Osteoblast (primary cell): ENCODE measurements at regions not wholly inside any gene's neighbourhood (a gene's known extent, or its start where the extent isn't known, plus 50 kb on each side); places are given as distances from the start of the nearest gene placed in this dataset.

ENCODE experiments used
- DNase-seq: peaks from one replicate; pipeline ENCODE4 v3.0.0; 2011; ENCODE audit warnings: low spot score, mixed read lengths; ENCODE audit not compliant: insufficient read length; ENCODE audit errors: missing footprints
- H2AFZ ChIP-seq: 2 replicates; pipeline ENCODE4 v1.6.0; 2011; ENCODE audit warnings: mild to moderate bottlenecking, low read length
- H3K27ac ChIP-seq: 2 replicates; pipeline ENCODE4 v1.5.1; 2011; ENCODE audit warnings: mild to moderate bottlenecking, low read depth, low read length, moderate library complexity
- H3K27me3 ChIP-seq: 2 replicates; pipeline ENCODE4 v1.6.0; 2012; ENCODE audit warnings: mild to moderate bottlenecking, control low read depth, inconsistent platforms, low read length, moderate library complexity; ENCODE audit not compliant: insufficient read depth
- H3K36me3 ChIP-seq: 2 replicates; pipeline ENCODE4 v1.5.1; 2011; ENCODE audit warnings: mild to moderate bottlenecking, low read length, control low read depth, moderate library complexity; ENCODE audit not compliant: insufficient read depth
- H3K4me1 ChIP-seq: 2 replicates; pipeline ENCODE4 v1.5.1; 2011; ENCODE audit warnings: mild to moderate bottlenecking, low read length, control low read depth, moderate library complexity; ENCODE audit not compliant: insufficient read depth
- H3K4me2 ChIP-seq: 2 replicates; pipeline ENCODE4 v1.6.0; 2011; ENCODE audit warnings: mild to moderate bottlenecking, low read length; ENCODE audit not compliant: insufficient read depth
- H3K4me3 ChIP-seq: fragments of 200-600 bp; sonication (generic); 3 replicates; pipeline ENCODE4 v1.5.1; 2012; ENCODE audit warnings: mild to moderate bottlenecking, low read length, inconsistent platforms; ENCODE audit not compliant: insufficient read depth
- H3K79me2 ChIP-seq: 2 replicates; pipeline ENCODE4 v1.6.0; 2012; ENCODE audit warnings: mild to moderate bottlenecking, low read length, control low read depth, inconsistent platforms; ENCODE audit not compliant: insufficient read depth
- H3K9me3 ChIP-seq: 2 replicates; pipeline ENCODE4 v1.5.1; 2011; ENCODE audit warnings: low read depth, low read length, control low read depth
- H4K20me1 ChIP-seq: 2 replicates; pipeline ENCODE4 v1.6.0; 2012; ENCODE audit warnings: mild to moderate bottlenecking, low read length, control low read depth; ENCODE audit not compliant: insufficient read depth
- TF ChIP-seq, protein P1 (sequence below): IDR thresholded peaks from 2 replicates; pipeline ENCODE4 v1.5.1; 2011; ENCODE audit warnings: mild to moderate bottlenecking, low read depth, low read length, moderate library complexity; ENCODE audit errors: extremely low read depth

DNA sequence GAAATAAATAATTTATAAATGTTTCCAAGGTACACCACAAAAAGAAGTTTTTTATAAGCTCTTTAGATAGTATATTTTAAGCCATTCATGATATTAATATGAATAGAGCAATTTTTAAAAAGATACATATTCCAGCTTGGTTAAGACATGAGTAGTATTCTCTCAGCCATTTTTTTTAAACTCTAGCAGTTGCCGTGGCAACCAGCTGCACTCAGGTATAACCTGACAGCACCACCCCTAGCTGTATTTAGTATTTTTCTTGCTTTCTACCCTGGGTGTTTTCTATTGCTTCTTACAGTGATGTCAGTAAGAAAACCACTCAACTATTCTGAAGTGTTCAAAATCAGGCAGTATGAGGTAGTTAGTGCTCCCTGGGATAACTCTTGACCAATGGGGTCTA is 496.3 kb upstream of the CNTN3 start:
- no peaks in the 10 kb centered on the region for H3K36me3 ChIP-seq
- no peaks in the 10 kb centered on the region for H3K79me2 ChIP-seq
- no peak overlapping the region for H3K27ac ChIP-seq
- no peak overlapping the region for H3K4me2 ChIP-seq
- H3K9me3 ChIP-seq: no peaks in the 10 kb centered on the region
- H4K20me1 ChIP-seq: no peaks in the 10 kb centered on the region
- no peaks in the 10 kb centered on the region for H3K27me3 ChIP-seq
- H3K4me3 ChIP-seq: no peak overlapping the region
- no peaks in the 10 kb centered on the region for H3K4me1 ChIP-seq
- H2AFZ ChIP-seq: no peak overlapping the region
- no peak for DNase-seq
- TF ChIP-seq, protein P1, sequence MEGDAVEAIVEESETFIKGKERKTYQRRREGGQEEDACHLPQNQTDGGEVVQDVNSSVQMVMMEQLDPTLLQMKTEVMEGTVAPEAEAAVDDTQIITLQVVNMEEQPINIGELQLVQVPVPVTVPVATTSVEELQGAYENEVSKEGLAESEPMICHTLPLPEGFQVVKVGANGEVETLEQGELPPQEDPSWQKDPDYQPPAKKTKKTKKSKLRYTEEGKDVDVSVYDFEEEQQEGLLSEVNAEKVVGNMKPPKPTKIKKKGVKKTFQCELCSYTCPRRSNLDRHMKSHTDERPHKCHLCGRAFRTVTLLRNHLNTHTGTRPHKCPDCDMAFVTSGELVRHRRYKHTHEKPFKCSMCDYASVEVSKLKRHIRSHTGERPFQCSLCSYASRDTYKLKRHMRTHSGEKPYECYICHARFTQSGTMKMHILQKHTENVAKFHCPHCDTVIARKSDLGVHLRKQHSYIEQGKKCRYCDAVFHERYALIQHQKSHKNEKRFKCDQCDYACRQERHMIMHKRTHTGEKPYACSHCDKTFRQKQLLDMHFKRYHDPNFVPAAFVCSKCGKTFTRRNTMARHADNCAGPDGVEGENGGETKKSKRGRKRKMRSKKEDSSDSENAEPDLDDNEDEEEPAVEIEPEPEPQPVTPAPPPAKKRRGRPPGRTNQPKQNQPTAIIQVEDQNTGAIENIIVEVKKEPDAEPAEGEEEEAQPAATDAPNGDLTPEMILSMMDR: no peak

DNA sequence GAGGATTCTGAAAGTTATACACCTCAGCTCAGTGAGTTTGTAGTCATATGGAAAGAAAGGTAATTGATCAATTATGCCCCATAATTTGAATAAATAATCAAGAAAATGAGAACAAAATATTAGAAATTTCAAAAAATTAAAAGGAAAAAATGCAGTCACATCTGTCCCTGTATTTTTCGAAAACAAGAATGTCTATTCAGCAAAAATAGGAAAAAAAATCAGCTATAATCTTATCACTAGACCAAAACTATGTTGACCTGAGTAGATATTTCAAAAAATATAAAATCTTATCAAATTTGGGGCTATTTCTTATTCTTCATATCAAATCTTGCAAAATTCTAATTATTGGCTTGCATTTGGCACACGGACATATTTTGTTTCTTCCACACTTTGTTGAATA is 501.2 kb upstream of the CNTN3 start:
- DNase-seq: no peak
- TF ChIP-seq, protein P1: no peak
- Histone ChIP-seq H3K79me2 (no peaks in the 10 kb centered on the region), H3K4me2 (no peak overlapping the region), H3K4me3 (no peak overlapping the region), H3K4me1 (no peaks in the 10 kb centered on the region), H3K36me3 (no peaks in the 10 kb centered on the region), H4K20me1 (no peaks in the 10 kb centered on the region), H3K27me3 (no peaks in the 10 kb centered on the region), H3K9me3 (no peaks in the 10 kb centered on the region), H2AFZ (no peak overlapping the region), H3K27ac (no peak overlapping the region)

DNA sequence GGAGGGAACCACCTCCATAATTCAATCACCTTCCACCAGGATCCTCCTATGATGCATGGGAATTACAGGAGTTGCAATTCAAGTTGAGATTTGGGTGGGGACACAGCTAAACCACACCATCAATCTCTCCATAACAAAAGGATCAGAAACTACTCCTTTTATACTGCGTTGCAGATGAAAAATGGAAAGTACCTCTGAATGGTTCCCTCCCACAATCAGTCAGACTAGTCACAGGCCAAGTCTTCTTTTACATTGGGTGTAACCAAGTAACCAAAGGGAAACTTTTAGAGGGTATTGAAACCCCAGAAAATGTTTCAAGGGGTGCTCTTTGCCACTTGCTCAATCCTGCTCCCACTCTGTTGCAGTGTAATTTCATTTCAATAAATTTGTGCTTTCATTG is 504.3 kb upstream of the CNTN3 start:
- TF ChIP-seq, protein P1: no peak
- no peaks in the 10 kb centered on the region for H3K36me3 ChIP-seq
- H2AFZ ChIP-seq: no peak overlapping the region
- H4K20me1 ChIP-seq: no peaks in the 10 kb centered on the region
- no peak for DNase-seq
- no peaks in the 10 kb centered on the region for H3K27me3 ChIP-seq
- H3K4me1 ChIP-seq: no peaks in the 10 kb centered on the region
- no peak overlapping the region for H3K27ac ChIP-seq
- no peaks in the 10 kb centered on the region for H3K9me3 ChIP-seq
- H3K4me3 ChIP-seq: no peak overlapping the region
- no peaks in the 10 kb centered on the region for H3K79me2 ChIP-seq
- no peak overlapping the region for H3K4me2 ChIP-seq

DNA sequence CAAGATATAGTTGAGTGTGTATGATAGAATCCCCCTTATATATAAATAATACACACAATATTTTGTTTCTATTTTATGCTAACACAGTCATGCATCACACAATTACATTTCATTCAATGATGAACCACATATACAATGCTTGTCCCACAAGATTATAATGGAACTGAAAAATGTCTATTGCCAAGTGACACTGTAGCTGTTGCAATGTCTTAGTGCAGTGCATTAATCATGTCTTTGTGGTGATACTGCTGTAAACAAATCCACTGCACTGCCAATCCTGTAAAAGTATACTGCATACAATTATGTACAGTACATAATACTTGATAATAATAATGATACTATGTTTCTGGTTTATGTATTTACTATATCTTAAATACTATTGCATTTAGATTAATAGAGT is 512.1 kb upstream of the CNTN3 start:
- no peak overlapping the region for H3K27ac ChIP-seq
- H3K4me1 ChIP-seq: no peaks in the 10 kb centered on the region
- no peaks in the 10 kb centered on the region for H3K36me3 ChIP-seq
- no peaks in the 10 kb centered on the region for H4K20me1 ChIP-seq
- H3K27me3 ChIP-seq: no peaks in the 10 kb centered on the region
- no peak overlapping the region for H2AFZ ChIP-seq
- peak; percentile 43 for DNase-seq
- H3K4me2 ChIP-seq: no peak overlapping the region
- TF ChIP-seq, protein P1: no peak
- H3K79me2 ChIP-seq: no peaks in the 10 kb centered on the region
- no peaks in the 10 kb centered on the region for H3K9me3 ChIP-seq
- H3K4me3 ChIP-seq: no peak overlapping the region
